ENCODE measurements at regions not wholly inside any gene's neighbourhood (a gene's known extent, or its start where the extent isn't known, plus 50 kb on each side); places are given as distances from the start of the nearest gene placed in this dataset.

DNA sequence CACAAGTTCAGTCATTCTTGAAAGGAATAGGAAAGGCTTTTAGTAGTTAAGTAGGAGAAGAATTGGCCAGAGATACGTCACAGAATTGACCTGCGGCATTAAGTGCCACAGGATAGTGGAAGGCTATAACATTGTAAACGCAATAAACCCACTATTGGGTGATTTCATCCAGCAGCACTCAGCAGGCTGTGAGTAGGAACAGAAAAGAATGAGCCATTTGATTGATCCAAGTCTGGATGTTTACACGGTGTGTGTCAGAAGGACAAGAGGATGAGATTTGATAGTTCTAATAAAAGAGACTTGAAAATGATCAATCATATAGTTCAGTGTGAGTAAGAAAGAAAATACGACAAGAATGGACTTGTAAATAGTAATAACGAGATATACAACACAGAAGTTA is 110.0 kb upstream of the MTAP start:
- intact Hi-C loops (cut with micrococcal nuclease; ENCODE audit: unreplicated experiment), result no loop called here
- no peak overlapping the region for H2AFZ ChIP-seq (ENCODE audit: low read length)
- H3K79me2 ChIP-seq (ENCODE audit: insufficient read depth, low read depth, low read length), result no peaks in the 10 kb centered on the region
- no peak for DNase-seq (ENCODE audit: low spot score)
- H3K9me3 ChIP-seq (ENCODE audit: low read length), result no peaks in the 10 kb centered on the region
- H3K4me3 ChIP-seq (ENCODE audit: low read depth, low read length, poor library complexity, severe bottlenecking), result no peak overlapping the region
- ChIA-PET POLR2A (no interaction called here), CTCF (ENCODE audit: unreplicated experiment) (no interaction called here)
- H3K4me1 ChIP-seq (ENCODE audit: insufficient read depth, low read length, poor library complexity, severe bottlenecking), result no peaks in the 10 kb centered on the region
- TF ChIP-seq CTCF (conservative IDR thresholded peaks at IDR 0.05; ENCODE audit: low read length), result no peak
- TF ChIP-seq EZH2phosphoT487 (IDR thresholded peaks at IDR 0.05; ENCODE audit: borderline replicate concordance, low read depth, low read length), result no peak
- H3K27ac ChIP-seq (ENCODE audit: low read depth, low read length, poor library complexity, severe bottlenecking), result no peak overlapping the region
- H3K9me2 ChIP-seq (ENCODE audit: insufficient read depth, low read length), result no peaks in the 10 kb centered on the region
- BruUV-seq (replicated peaks), result no TSS peak
- no peaks in the 10 kb centered on the region for H4K20me1 ChIP-seq (ENCODE audit: insufficient read depth, low read length)
- no peaks in the 10 kb centered on the region for H3K36me3 ChIP-seq (ENCODE audit: insufficient read depth, low read length)
- H3K4me2 ChIP-seq (ENCODE audit: low read length), result no peak overlapping the region

DNA sequence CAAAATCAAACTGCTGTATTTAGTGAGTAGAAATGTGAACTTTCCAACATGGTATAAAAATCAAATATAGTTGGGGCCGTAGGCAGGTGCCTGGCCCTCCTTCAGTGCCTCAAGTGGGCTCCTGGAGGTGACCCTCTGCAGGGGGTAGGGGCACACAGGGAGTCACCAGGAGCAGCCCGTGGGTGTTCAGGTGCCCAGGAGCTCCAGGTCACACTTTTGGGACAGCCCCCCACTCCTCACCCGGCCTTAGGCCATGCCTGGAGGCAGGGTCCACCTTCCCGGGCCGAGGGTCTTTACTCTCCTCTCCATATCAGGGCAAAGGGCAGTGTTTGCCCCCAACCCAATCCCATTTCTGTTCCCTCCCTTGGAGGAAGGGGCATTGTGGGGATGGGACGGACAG is 108.0 kb upstream of the MTAP start:
- no peaks in the 10 kb centered on the region for H3K36me3 ChIP-seq (ENCODE audit: insufficient read depth, low read length)
- no peaks in the 10 kb centered on the region for H3K9me3 ChIP-seq (ENCODE audit: low read length)
- intact Hi-C loops (cut with micrococcal nuclease; ENCODE audit: unreplicated experiment), result no loop called here
- POLR2A ChIA-PET, result interaction anchor here (1.0 kb wide), 1 partner anchor 14 kb away, joined by 4 read pairs; no protein-coding TSS in a partner anchor
- no peaks in the 10 kb centered on the region for H3K9me2 ChIP-seq (ENCODE audit: insufficient read depth, low read length)
- TF ChIP-seq CTCF (conservative IDR thresholded peaks at IDR 0.05; ENCODE audit: low read length) (no peak), EZH2phosphoT487 (IDR thresholded peaks at IDR 0.05; ENCODE audit: borderline replicate concordance, low read depth, low read length) (no peak)
- no peaks in the 10 kb centered on the region for H4K20me1 ChIP-seq (ENCODE audit: insufficient read depth, low read length)
- H3K4me3 ChIP-seq (ENCODE audit: low read depth, low read length, poor library complexity, severe bottlenecking), result no peak overlapping the region
- H3K79me2 ChIP-seq (ENCODE audit: insufficient read depth, low read depth, low read length), result no peaks in the 10 kb centered on the region
- H2AFZ ChIP-seq (ENCODE audit: low read length), result no peak overlapping the region
- H3K4me1 ChIP-seq (ENCODE audit: insufficient read depth, low read length, poor library complexity, severe bottlenecking), result no peaks in the 10 kb centered on the region
- no peak overlapping the region for H3K27ac ChIP-seq (ENCODE audit: low read depth, low read length, poor library complexity, severe bottlenecking)
- no peak overlapping the region for H3K4me2 ChIP-seq (ENCODE audit: low read length)
- CTCF ChIA-PET (ENCODE audit: unreplicated experiment), result no interaction called here
- no TSS peak for BruUV-seq (replicated peaks)
- DNase-seq (ENCODE audit: low spot score), result no peak

DNA sequence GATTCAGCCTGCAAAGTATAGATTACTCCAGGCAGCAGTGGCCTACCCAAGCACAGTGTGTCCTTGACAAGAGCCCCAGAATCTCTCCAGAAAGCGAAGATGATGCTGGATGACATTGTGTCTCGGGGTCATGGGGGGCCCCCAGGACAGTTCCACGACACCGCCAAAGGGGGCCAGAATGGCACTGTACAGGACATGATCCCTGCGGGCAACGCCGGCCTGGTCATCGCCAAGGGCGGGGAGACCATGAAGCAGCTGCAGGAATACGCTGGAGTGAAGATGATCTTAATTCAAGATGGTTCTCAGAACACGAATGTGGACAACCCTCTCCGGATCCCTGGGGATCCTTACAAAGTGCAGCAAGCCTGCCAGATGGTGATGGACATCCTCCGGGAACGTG is 107.0 kb upstream of the MTAP start:
- Histone ChIP-seq H2AFZ (ENCODE audit: low read length) (no peak overlapping the region), H4K20me1 (ENCODE audit: insufficient read depth, low read length) (no peaks in the 10 kb centered on the region), H3K4me2 (ENCODE audit: low read length) (no peak overlapping the region), H3K4me3 (ENCODE audit: low read depth, low read length, poor library complexity, severe bottlenecking) (no peak overlapping the region), H3K36me3 (ENCODE audit: insufficient read depth, low read length) (no peaks in the 10 kb centered on the region), H3K4me1 (ENCODE audit: insufficient read depth, low read length, poor library complexity, severe bottlenecking) (no peaks in the 10 kb centered on the region), H3K9me3 (ENCODE audit: low read length) (no peaks in the 10 kb centered on the region), H3K9me2 (ENCODE audit: insufficient read depth, low read length) (no peaks in the 10 kb centered on the region), H3K27ac (ENCODE audit: low read depth, low read length, poor library complexity, severe bottlenecking) (no peak overlapping the region), H3K79me2 (ENCODE audit: insufficient read depth, low read depth, low read length) (no peaks in the 10 kb centered on the region)
- TF ChIP-seq CTCF (conservative IDR thresholded peaks at IDR 0.05; ENCODE audit: low read length), result no peak
- no peak for TF ChIP-seq EZH2phosphoT487 (IDR thresholded peaks at IDR 0.05; ENCODE audit: borderline replicate concordance, low read depth, low read length)
- no peak for DNase-seq (ENCODE audit: low spot score)
- intact Hi-C loops (cut with micrococcal nuclease; ENCODE audit: unreplicated experiment), result no loop called here
- no TSS peak for BruUV-seq (replicated peaks)
- ChIA-PET CTCF (ENCODE audit: unreplicated experiment) (no interaction called here), POLR2A (no interaction called here)
